HUES48 (cell line): ENCODE measurements at regions not wholly inside any gene's neighbourhood (a gene's known extent, or its start where the extent isn't known, plus 50 kb on each side); places are given as distances from the start of the nearest gene placed in this dataset.

Experiments
- H3K27ac ChIP-seq: one replicate; pipeline ENCODE4 v1.7.0; 2013; ENCODE audit warnings: low read depth, low read length, inconsistent platforms
- H3K27me3 ChIP-seq: 2 replicates; pipeline ENCODE4 v1.6.1; 2013; ENCODE audit warnings: mild to moderate bottlenecking, low read length; ENCODE audit not compliant: control insufficient read depth, insufficient read depth
- H3K36me3 ChIP-seq: 2 replicates; pipeline ENCODE4 v1.6.1; 2013; ENCODE audit warnings: low read length; ENCODE audit not compliant: control insufficient read depth, insufficient read depth
- H3K4me1 ChIP-seq: 2 replicates; pipeline ENCODE4 v1.6.1; 2013; ENCODE audit warnings: mild to moderate bottlenecking, low read length; ENCODE audit not compliant: control insufficient read depth, insufficient read depth
- H3K4me3 ChIP-seq: 2 replicates; pipeline ENCODE4 v1.5.1; 2013; ENCODE audit warnings: mild to moderate bottlenecking, low read depth, low read length
- H3K9ac ChIP-seq: 2 replicates; pipeline ENCODE4 v1.6.1; 2013; ENCODE audit warnings: mild to moderate bottlenecking, low read depth, low read length, moderate library complexity
- H3K9me3 ChIP-seq: 2 replicates; pipeline ENCODE4 v1.6.1; 2013; ENCODE audit warnings: low read length; ENCODE audit not compliant: control insufficient read depth, insufficient read depth

DNA sequence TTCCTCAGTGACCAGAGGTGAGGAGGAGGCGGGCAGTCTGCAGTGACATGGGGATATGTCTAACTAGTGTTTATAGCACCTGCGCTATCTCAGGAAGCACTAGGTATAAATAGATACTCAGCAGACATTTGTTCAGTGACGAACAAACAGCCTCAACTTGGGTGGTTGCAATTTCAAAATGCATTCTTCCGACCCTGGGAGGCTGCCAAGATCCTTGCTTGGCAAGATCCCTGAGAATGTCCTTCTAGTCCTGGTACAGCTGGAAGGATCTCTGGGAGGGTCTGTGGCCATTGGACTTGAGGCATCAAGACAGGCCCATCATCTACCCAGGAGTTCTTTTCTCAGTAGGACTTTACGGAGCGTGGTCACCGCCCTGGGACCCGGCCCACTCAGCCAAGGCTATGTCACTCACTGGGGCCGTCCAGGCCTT is 299.5 kb downstream of the ZNF536 start:
- Histone ChIP-seq H3K27me3 (0 out of 2 replicates have a peak, but pooled peaks cover 4% of the 10 kb centered on the region), H3K4me3 (no peak overlapping the region), H3K9ac (no peak overlapping the region), H3K9me3 (no peaks in the 10 kb centered on the region), H3K27ac (no peak overlapping the region), H3K36me3 (no peaks in the 10 kb centered on the region), H3K4me1 (peaks cover 3% of the 10 kb centered on the region; the same call in 1 of the 2 replicates)

- Histone ChIP-seq H3K4me3 (no peak overlapping the region), H3K36me3 (no peaks in the 10 kb centered on the region), H3K27me3 (0 out of 2 replicates have a peak, but pooled peaks cover 4% of the 10 kb centered on the region), H3K9me3 (no peaks in the 10 kb centered on the region), H3K9ac (no peak overlapping the region), H3K27ac (no peak overlapping the region), H3K4me1 (peaks cover 3% of the 10 kb centered on the region; the same call in 1 of the 2 replicates)
Measured at GRCh38 chr19:30671367-30671619, 299.1 kb downstream of the ZNF536 start.

DNA sequence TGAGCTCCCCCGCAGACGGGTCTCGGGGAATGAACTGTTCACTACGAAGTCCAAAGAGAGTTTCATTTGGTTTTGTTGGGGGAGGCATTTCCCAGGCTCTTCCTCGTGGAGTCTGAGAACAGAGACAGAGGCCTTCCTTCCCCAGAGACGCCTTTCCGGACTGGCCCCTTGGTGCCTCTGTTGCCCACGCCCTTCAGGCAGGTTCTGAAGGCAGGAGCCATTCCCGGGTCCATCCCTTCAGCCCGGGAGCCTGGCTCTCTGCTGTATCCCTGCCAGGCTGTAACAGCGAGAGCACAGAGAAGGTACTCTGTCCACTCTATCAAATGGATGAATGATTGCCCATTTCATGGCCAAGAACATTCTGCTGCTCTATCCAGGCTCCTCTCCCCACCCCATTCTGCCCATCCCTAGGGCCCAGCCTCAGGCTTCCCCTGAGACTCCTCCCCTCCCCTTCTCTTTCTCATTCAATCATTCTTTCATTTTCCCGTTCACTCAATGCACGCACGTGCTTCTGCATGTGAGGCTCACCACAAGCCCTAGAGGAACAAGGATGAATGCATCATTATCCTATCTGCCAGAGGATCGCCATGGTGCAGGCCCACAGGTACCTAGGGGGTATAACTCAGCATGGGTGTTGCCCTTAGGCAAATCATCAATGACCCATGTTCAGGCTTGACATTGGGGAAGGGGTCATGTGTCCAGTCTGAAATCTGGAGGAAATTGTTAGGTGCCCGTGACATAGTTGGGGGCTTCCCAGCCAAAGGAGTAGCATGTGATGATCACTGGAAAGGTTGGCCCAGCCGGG is 298.6 kb downstream of the ZNF536 start:
- Histone ChIP-seq H3K4me3 (no peak overlapping the region), H3K4me1 (peaks cover 3% of the 10 kb centered on the region; the same call in 1 of the 2 replicates), H3K27ac (no peak overlapping the region), H3K9me3 (no peaks in the 10 kb centered on the region), H3K36me3 (no peaks in the 10 kb centered on the region), H3K27me3 (0 out of 2 replicates have a peak, but pooled peaks cover 4% of the 10 kb centered on the region), H3K9ac (no peak overlapping the region)

GRCh38 chr19:30670011-30670329 is 297.8 kb downstream of the ZNF536 start:
- H3K9ac ChIP-seq = no peak overlapping the region
- H3K27ac ChIP-seq = no peak overlapping the region
- no peaks in the 10 kb centered on the region for H3K36me3 ChIP-seq
- H3K4me1 ChIP-seq = peaks cover 3% of the 10 kb centered on the region; the same call in 1 of the 2 replicates
- H3K4me3 ChIP-seq = no peak overlapping the region
- no peaks in the 10 kb centered on the region for H3K9me3 ChIP-seq
- H3K27me3 ChIP-seq = 0 out of 2 replicates have a peak, but pooled peaks cover 4% of the 10 kb centered on the region

- Histone ChIP-seq H3K27me3 (0 out of 2 replicates have a peak, but pooled peaks cover 4% of the 10 kb centered on the region), H3K9me3 (no peaks in the 10 kb centered on the region), H3K36me3 (no peaks in the 10 kb centered on the region), H3K4me3 (peak overlapping the region; percentile 49; the same call in 1 of the 2 replicates), H3K27ac (no peak overlapping the region), H3K9ac (no peak overlapping the region), H3K4me1 (peaks cover 3% of the 10 kb centered on the region; the same call in 1 of the 2 replicates)
Measured at GRCh38 chr19:30669329-30670010, 297.3 kb downstream of the ZNF536 start.

- no peak overlapping the region for H3K4me3 ChIP-seq
- H3K27ac ChIP-seq = no peak overlapping the region
- peaks cover 11% of the 10 kb centered on the region; the same call in 1 of the 2 replicates for H3K4me1 ChIP-seq
- no peaks in the 10 kb centered on the region for H3K36me3 ChIP-seq
- 0 out of 2 replicates have a peak, but pooled peaks cover 4% of the 10 kb centered on the region for H3K27me3 ChIP-seq
- no peak overlapping the region for H3K9ac ChIP-seq
- no peaks in the 10 kb centered on the region for H3K9me3 ChIP-seq
Measured at GRCh38 chr19:30668521-30669155, 296.5 kb downstream of the ZNF536 start.

DNA sequence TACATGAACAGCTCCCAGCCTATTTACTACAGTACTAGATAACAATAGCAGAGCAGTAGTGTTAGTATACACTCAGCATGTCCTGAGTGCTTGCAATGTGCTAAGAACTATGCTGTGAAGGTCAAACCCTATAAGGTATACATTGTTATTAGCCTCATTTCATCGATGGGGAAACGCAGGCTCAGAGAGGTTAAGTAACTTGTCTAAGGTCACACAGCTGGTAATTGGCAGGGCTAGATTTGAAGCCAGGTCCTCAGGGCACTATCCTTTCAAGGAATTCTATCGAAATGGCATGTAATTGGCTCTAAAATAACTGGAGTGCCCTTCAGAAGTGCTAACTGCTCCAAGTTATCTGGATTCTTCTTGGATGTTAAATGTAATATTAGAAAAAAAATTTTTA is 295.6 kb downstream of the ZNF536 start:
- Histone ChIP-seq H3K4me1 (peaks cover 19% of the 10 kb centered on the region), H3K27me3 (0 out of 2 replicates have a peak, but pooled peaks cover 4% of the 10 kb centered on the region), H3K9me3 (no peaks in the 10 kb centered on the region), H3K36me3 (no peaks in the 10 kb centered on the region), H3K9ac (no peak overlapping the region), H3K4me3 (no peak overlapping the region), H3K27ac (no peak overlapping the region)

GRCh38 chr19:30667227-30667626 is 295.0 kb downstream of the ZNF536 start:
- Histone ChIP-seq H3K9ac (no peak overlapping the region), H3K4me1 (peaks cover 24% of the 10 kb centered on the region), H3K36me3 (no peaks in the 10 kb centered on the region), H3K9me3 (no peaks in the 10 kb centered on the region), H3K4me3 (no peak overlapping the region), H3K27ac (no peak overlapping the region), H3K27me3 (0 out of 2 replicates have a peak, but pooled peaks cover 4% of the 10 kb centered on the region)

GRCh38 chr19:30666301-30666803 is 294.2 kb downstream of the ZNF536 start:
- Histone ChIP-seq H3K4me3 (no peak overlapping the region), H3K9me3 (no peaks in the 10 kb centered on the region), H3K36me3 (no peaks in the 10 kb centered on the region), H3K27me3 (0 out of 2 replicates have a peak, but pooled peaks cover 4% of the 10 kb centered on the region), H3K27ac (no peak overlapping the region), H3K9ac (no peak overlapping the region), H3K4me1 (peaks cover 28% of the 10 kb centered on the region)

DNA sequence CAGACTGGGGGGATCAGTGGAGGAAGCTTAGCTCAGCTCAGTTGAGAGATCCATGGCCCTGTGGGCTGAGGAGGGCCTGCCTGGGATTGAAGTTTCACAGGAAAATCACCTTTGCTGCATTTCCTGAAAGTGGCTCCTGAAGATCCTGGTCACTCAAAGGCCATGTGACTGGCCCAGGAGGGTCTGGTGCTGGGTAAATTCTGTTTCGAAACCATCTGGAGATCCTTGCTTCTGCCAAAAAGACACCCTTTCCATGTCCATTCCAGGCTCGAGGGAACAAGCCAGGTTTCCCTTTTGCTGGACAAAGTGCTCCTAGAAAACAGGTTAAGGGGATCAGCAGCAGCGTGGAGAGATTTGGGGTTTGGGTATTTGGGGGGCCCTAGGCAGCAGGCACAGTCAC is 293.3 kb downstream of the ZNF536 start:
- Histone ChIP-seq H3K4me1 (peaks cover 28% of the 10 kb centered on the region), H3K9me3 (no peaks in the 10 kb centered on the region), H3K27me3 (0 out of 2 replicates have a peak, but pooled peaks cover 4% of the 10 kb centered on the region), H3K27ac (no peak overlapping the region), H3K4me3 (no peak overlapping the region), H3K9ac (no peak overlapping the region), H3K36me3 (no peaks in the 10 kb centered on the region)
